GM18511 (cell line): ENCODE measurements at regions not wholly inside any gene's neighbourhood (a gene's known extent, or its start where the extent isn't known, plus 50 kb on each side); places are given as distances from the start of the nearest gene placed in this dataset.
A peak's percentile ranks its signal among the peaks of the same experiment; 100 is the strongest.
"Not testable (repeated sequence)": the region's sequence is repeated elsewhere in the genome, so short reads cannot be mapped to it uniquely, and the experiment has no call there.

Experiments used
- ATAC-seq: cut with Tn5 transposase; IDR thresholded peaks from one replicate; pipeline ENCODE4 v1.9.1; 2021; ENCODE audit warnings: mild to moderate bottlenecking, moderate library complexity; ENCODE audit not compliant: unreplicated experiment

DNA sequence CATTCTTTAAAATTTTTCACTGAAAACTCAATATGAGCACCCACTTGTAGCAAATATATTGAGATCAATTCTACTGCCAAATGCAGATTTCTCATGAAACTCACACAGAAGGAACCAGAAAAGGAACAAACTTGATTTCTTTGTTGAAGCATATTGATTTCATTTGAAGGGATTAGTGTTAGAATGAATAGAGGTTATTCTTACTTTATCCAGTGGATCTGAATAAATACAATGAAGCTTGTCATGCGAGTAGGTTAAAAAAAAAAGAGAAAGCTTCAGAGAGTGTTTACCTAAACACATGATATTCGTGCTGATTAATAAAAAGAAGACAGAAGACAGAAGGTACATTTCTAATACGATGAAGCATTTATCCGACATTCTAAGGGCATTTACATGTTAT is 226.7 kb upstream of the ZSWIM2 start:
- ATAC-seq, result no peak

DNA sequence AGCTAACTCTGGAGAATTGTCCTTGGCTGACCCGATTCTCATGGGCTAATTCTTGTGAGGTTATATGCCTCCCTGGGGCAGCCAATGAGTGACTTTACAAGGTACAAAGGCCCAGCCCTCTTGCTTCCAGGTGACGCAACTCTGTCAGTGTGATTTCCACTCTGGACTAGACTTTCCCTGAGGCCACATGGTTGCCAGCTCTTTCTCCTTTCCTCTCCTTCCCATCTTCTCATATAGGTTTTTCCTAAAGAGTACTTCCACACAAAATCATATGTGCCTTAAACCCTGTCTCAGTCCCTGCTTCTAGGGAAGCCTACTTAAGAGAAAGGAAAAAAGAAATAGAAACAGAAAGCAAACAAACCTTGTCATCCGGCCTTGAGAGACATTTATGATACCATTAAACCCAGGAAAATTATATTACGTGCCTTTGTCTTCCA is 226.2 kb upstream of the ZSWIM2 start:
- no peak for ATAC-seq

DNA sequence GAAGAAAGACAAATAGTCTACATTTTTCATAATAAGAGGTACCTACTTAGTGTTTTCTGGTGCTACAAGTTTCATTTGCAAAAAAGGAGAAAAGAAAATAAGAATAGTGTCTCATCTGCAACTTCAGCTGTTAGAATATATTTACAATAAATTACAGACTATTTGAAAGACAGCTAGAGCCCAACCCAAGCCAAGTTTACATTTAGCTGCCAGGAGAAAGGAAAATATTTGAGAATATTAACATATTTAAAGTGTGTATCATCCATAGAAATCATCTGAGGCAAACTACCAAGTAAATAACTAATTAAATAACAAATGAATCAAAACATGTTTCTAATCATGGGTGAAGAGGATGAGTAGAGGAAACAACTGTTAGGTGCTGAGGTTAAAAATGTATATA is 209.2 kb upstream of the ZSWIM2 start:
- no peak for ATAC-seq

DNA sequence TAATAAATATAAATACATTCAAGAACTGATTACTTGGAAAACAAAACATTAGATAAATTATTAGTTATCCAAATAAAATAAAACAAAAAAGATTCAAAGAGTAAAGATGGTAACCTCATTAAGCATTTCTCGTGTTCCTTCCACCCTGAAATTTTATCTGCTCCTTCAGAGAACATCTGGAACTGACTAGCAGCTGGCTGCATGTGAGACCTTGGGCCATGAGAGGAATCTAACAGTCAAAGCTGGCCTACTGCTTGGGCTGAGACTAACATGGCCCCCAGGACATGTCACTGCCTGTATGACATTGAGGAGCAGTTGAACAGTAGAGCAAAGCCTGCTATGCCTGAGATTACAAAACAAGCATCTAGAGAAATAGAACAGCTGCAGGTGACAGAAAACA is 208.5 kb upstream of the ZSWIM2 start:
- ATAC-seq, result no peak

DNA sequence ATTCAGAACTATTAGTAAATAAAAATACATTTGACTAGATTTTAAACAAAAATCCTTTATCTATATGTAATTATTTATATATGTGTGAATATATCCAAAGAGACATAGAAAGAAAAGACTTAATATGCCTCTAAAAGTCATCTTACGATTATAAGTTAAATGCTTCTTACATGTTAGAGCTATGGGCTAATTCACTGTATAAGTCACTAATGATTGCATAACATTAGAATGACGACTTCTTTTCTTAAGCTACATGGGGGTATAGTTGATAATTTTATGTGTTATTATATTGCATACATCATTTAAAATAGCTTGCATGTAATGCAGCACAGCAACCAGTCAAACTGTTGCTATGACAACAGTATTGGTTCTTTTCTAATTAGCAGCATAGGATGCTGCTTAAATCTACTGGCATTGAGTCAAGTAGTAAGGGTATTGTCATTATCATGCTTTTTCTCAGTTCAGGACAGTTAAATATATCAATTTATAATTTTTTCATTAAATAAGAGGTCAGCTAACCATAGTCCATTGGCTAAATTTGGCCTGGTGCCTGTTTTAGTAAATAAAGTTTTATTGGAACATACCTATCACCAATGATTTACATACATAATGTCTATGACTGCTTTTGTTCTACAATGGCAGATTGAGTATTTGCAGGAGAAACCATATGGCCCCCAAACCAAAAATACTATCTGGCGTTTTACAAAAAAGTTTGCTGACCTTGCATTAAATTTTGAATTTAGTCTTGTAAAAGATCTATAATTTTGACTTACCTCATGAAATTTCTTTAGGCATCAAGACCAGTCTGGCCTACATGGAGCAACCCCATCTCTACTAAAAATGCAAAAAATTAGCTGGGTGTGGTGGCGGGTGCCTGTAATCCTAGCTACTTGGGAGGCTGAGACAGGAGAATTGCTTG is 207.7 kb upstream of the ZSWIM2 start:
- ATAC-seq, result no peak

DNA sequence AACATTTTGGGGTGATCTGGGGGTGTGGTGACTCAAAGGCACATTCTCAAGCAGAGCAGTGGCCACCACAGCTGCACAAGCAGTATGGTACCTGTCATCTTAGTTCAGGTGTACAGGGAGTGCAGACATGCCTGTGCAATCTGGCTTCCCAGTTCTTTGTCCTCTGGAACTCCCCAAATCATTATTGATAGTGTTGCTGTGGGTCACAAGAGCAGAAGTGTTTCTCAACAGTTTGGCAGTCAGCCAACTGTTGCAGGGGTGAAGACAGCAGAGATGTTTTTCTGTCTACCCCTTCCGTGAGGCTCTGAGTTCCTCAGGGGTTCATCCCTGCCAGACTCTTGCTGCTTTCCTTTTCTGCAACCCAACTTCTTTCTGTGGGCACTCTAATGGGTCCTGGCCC is 206.5 kb upstream of the ZSWIM2 start:
- ATAC-seq, result no peak

DNA sequence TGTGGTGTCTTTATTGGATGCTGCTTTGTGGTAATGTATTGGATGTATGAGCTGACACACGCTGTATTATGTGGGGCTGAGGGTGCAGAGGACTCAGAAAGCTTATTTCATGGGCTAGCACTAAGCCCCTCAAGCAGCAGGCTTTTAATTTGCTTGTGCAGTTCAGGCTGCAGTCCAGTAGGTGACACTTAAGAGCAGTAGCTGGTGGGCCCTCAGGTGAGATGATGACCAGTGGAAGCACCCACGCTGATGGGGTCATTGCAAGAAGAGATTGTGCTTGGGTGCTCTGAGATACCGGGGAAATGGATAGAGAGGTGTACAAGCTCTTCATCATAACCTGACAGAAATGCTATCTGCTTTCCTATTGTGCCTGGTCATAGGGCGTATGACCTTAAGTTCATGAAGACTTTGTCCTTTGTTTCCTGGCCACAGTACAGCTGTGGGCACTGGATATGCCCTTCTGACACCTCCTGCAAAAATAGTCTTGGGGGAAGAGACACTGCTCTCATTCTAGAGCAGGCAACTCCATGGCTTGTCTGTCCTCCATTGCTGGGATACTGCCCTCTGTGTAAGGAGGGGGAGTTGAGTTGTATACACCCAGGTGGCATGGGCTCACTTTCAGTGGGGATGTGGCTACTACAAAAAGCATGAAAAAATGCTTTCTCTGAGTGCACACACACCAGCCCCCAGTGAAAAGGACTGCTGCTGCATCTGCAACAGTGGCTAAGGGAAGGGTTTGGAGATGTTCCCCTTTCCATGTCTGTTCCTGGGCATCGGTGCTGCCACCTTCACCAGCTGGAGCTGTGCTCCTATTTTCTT is 205.7 kb upstream of the ZSWIM2 start:
- ATAC-seq, result no peak

DNA sequence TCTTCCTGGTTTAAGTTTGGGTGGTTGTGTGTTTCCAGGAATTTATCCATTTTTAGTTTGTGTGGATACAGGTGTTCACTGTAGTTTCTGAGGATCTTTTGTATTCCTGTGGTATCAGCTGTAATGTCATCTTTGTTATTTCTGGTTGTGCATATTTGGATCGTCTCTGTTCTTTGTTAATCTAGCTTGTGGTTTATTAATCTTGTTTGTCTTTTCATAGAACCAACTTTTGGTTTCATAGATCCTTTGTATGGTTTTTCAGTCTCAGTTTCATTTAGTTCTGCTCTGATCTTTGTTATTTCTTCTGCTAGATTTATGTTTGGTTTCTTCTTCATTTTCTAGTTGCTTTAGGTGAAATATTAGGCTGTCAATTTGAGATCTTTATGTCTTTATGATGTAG is 202.4 kb upstream of the ZSWIM2 start:
- peak; percentile 96 for ATAC-seq

DNA sequence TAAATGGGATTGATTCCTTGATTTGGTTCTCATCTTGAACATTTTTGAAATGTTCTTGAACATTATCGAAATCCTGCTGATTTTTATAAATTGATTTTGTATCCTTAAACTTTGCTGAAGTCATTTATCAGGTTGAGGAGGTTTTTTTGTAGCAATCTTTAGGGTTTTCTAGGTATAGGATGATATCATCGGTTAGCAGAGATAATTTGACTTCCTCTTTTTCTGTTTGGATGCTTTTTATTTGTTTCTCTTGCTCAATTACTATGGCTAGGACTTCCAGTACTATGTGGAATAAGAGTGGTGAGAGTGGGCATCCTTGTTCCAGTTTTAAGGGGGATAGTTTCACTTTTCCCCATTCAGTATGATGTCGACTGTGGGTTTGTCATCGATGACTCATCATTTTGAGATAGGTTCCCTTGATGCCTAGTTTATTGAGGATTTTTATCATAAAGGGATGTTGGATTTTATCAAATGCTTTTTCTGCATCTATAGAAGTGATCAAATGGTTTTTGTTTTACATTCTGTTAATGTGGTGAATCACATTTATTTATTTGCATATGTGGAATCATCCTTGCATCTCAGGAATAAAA is 201.5 kb upstream of the ZSWIM2 start:
- ATAC-seq, result no peak

DNA sequence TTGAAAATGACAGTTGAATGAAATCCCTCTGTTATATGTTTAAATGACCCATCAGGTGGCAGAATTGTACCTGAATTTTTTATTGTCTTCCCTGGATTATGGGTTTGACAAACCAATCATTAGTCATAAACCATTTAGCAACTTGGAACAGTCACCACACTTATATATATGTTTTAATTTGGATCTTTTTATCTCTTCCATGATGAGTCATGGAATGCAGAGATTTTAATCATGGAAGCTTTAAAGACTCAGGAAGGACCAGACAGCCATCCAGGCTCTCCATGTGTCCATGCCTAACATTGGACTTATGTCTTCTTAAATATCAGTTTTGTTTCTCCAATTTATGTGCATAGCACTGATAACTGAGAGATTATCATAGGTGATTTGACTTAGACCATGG is 188.3 kb upstream of the ZSWIM2 start:
- ATAC-seq, result no peak

DNA sequence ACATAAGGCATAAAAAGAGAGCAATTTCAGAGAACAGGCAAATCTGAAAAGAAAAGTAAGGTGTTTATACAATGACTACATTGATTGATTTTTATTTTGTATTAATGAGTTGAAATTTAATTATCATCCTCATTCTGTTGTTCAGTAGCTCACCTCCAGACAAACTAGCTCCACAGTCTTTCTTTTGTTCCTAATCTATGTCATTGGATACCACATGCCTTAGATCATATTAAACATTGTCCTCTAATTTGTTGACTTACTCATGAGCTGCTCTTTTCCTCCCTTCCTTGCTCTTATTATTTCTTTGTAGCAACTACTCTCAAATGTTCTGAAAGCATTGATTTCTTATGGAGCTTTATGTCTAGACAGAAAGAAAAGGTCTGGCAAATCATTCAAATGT is 185.5 kb upstream of the ZSWIM2 start:
- ATAC-seq, result no peak

DNA sequence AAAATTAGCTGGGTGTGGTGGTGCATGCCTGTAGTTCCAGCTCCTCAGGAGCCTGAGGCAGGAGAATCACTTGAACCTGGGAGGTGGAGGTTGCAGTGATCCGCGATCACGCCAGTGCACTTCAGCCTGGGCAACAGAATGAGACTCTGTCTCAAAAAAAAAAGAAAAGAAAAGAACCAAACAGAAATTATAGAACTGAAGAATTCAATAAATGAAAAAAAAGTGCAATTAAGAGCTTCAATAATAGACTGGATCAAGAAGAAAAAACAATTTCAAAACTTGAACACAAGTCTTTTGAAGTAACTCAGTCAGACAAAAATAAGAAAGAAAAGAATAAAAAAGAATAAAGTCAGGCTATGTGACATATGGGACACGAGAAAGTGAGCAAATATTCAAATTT is 175.8 kb upstream of the ZSWIM2 start:
- no peak for ATAC-seq

DNA sequence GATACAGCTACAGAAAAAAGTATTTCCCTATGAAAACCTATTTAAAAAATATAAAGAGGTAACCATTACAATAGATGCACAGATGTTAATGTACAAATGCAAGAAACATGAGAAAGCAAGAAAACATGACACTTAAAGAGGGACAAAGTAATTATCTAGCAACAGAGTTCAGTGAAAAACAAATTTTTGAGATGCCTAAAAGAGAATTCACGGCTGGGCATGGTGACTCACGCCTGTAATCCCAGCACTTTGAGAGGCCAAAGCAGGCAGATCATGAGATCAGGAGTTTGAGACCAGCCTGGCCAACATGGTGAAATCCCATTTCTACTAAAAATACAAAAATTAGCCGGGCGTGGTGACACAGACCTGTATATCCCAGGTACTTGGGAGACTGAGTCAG is 175.0 kb upstream of the ZSWIM2 start:
- not testable (repeated sequence) for ATAC-seq

DNA sequence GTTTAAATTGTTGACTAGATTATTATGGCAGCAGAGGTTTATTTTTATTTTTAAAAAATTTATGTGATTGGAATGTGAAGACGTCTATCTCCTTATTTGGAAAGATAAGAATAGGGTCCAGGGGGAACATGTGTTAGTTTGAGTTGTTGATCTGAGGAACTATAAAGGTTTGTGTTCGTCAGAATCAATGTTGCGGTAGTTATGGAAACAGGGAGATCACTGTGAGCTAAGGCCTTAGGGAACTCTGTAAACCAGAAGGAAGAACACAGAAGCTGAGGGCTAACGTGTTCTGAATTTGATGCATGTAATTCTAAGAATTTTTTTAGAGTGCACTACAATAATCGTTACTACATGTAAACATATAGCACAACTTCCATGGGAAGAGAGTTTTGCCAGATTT is 168.5 kb upstream of the ZSWIM2 start:
- no peak for ATAC-seq

DNA sequence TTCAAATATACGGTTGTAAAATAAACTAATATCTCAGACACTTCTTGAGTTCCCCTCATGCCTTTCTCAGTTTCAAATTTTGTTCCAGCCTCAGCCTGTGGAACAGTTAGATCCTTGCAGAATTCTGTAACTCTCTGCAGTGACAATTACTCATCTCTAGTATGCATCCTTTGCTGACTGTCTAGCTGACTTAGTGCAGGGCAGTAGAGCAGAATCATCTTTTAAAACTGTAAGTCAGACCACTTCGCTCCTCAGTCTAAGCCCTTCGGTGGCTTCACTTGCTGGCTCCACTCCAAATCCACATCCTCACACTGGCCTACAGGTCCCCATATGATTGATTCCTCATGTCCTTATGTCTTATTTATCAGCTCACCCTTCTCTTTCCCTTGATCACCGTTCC is 164.1 kb upstream of the ZSWIM2 start:
- no peak for ATAC-seq

DNA sequence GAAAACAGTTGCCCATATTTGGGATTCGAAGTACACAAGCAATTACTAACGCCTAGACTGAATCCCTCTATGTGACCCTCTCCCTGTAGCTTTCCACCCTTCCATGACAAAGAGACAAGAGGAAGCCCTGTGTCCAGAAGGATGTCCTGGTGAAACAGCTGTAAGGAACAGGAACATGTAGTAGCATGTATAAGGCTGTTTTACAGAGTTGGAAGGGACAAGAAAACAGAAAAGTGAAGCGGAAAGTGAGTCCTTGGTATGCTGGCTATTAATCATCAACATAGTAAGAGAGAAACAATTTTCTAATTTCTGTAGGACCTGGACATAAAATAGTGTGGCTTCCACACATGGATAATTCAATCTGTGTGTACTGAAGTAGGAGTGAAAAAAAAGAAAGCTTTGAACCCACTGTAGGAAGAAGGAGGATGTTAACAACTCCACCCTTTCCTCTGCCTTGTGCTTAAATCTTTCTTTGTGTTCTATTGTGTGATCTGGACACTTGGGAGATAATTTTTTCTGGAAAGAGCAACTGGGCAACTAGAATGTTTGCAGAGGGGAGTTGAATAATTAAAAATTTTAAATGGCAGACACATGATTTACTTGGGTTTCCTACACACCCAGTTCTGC is 162.3 kb upstream of the ZSWIM2 start:
- no peak for ATAC-seq

DNA sequence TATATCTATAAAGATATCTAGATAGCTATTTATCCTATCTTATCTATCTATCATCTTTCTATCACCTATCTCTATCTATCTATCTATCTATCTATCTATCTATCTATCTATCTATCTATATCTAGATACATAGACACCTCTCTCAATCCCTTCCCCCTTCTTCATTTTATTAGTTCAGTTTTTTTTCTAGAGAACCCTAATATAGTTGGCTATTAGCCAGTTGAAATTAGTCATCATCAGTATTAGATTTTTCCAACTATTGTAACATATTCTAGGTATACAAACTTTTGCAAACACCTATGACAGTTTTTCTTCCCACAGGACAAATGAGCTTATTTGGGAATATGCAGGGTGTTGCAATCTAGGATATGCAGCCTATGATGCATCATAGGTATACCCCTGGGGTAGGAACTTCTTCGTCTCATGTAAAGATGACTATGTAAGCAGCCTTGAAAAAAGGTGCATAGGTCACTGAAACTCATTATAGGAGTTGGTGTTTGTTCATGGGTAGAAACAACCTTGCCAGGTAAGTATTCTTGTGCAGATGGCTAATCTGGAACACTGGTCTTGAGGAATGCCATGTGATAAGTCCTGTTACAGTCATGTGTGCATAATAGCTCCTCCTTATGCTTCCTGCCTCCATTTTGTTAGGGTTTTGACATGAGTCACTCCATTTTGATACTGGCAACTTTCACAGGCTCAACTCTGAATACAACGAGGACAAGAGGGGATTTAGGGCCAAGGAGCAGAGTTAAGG is 160.7 kb upstream of the ZSWIM2 start:
- ATAC-seq, result no peak

DNA sequence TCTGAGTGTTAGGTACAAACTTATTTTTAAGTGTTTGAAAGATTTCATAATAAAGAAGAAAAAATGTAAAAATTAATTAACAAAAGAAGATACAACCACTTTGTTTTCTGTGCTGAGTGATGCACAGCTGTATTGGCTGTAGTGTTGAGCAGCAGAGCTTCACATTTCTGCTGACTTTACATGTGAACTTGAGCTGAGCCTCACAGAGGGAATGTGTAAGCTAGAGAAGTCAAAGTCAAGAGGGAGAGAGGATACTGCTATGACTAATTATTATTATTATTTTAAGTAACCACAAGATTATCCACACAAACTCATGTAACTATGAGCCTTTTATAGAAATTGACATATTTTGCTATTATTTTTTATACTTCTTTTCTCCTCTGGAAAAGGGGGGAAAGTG is 159.1 kb upstream of the ZSWIM2 start:
- ATAC-seq, result no peak

DNA sequence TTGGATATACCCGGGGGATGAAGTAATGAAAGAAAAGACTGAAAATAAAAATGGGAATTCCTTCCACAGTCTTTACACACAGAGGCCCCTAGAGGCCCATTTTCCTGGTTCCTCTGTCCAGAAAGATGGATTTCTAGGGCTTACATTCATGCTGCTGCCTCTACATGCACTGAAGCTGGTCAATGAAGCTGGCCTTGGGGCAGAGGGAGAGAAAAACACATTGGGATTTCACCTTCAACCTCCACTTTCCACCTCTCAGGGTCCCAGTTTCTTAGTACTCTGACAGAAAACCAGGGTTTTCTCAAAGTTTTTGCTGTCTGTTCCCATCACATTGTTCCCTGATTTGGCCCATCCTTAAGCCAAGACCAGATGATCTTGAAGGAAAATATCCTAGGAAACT is 154.6 kb upstream of the ZSWIM2 start:
- no peak for ATAC-seq

DNA sequence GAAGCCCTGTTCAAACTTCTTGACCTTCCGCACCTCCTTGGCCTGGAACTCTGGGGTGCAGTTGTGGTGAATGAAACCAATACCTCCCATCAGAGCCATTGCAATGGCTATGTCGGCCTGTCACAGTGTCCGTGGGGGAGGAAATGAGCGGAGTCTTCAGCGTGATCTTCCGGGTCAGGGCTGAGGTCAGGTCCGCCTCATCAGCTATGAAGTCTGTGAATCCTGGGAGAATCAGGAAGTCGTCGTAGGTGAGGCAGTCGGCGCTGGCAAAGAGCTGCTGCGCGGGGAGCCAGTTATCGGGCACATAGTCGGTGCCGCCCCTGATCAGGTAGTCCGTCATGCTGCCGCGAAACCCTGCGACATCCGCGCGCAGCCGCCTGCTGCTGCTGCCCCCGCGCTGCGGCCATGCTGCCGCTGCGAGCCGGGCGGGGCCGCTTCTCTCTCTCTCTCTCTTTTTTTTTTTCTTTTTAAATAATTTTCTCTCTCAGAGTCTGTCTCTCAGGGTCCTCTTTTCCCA is 154.1 kb upstream of the ZSWIM2 start:
- no peak for ATAC-seq
